Stimulated activated CD4-positive, alpha-beta T cell treated with anti-CD3 and anti-CD28 coated beads, TNF-alpha, amount 100 ng/mL, for 24 hours (primary cell): ENCODE measurements at regions not wholly inside any gene's neighbourhood (a gene's known extent, or its start where the extent isn't known, plus 50 kb on each side); places are given as distances from the start of the nearest gene placed in this dataset.
"Not testable (repeated sequence)": the region's sequence is repeated elsewhere in the genome, so short reads cannot be mapped to it uniquely, and the experiment has no call there.

Experiments used
- DNase-seq, 3 experiments: peaks; one replicate each; pipeline ENCODE4 v3.0.0-alpha.2; 2020; ENCODE audit warnings: low read depth in 3 of 3

DNA sequence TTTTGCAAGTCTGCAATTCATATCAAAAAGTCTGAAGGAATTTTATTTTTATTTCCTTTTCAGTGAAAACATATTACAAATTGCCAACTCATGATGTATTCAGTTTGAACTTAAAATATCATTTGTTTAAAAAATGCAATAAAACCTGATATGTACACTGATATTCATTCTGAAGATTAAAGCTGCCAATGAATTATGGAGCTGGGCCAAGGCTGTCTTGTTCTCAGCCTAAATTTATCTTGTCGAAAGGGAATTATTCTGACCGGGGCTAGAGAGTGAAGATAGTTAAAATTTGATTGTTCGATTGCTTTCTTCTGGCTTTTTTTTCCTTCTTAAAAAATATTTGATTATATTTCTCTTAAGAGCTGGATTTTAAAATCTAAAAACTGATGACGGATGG is 54.0 kb upstream of the RBFOX1 start:
- DNase-seq, result no peak

DNA sequence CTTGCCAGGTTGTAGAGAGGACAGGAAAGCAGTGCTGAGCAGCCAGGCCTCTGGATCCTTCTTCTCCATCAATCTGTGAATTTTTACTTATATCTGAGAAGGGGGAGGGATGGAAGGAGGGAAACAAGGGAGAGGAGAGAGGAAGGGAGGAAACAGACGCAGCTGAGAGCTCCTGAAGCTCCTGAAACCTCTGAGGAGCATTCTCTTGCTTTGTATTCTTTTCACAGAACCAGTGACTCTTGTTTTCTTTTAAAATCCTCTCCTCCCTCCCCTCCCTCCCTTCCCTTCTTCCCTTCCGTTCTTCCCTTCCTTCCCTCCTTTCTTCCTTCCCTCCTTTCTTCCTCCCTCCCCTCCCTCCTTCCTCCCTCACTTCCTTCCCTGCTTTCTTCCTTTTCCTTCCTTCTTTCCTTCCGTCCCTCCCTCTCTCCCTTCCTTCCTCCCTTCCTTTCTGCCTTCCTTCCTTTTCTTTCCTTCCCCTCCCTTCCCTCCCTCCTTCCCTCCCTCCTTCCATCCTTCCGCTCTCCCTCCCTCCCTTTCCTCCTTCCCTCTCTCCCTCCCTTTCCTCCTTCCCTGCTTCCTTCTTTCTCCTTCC is 60.0 kb upstream of the RBFOX1 start:
- DNase-seq, result no peak

DNA sequence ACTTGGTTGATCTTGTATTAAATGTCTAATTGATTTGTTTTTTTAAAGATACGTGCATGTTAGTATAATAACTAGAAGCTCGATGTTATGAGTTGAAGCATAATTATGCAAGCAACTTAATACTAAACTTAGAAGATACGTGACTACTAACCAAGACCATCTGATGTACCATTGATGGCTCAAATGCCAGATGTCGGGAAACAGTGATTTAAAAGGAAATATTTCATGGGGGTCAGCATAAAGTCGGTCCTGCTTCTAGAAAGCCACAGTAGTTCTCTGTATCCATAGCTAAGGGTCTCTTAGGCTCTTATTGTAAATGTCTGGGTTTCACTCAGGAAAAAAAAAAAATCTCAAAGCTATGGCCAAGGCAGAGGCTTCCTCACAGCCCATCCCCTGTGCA is 61.2 kb upstream of the RBFOX1 start:
- DNase-seq, result no peak

DNA sequence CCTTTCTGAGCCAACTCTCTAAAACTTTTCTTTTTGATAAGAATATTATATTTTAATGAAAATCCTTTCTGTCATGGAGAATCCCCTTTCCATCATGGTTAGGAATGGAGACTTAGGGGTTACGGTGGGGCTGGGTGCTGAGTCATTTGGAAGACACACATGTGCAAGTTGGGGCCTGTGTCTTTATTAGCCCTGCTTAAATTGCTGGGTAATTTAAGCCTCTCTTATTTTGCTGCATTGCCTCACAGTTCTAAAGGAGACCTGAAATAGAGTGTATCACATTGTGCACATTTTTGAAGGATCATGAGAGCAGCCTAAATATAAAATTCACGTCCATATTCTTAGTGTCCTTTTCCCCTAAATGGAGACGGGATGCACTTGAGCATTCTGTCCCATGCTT is 61.8 kb upstream of the RBFOX1 start:
- no peak for DNase-seq

DNA sequence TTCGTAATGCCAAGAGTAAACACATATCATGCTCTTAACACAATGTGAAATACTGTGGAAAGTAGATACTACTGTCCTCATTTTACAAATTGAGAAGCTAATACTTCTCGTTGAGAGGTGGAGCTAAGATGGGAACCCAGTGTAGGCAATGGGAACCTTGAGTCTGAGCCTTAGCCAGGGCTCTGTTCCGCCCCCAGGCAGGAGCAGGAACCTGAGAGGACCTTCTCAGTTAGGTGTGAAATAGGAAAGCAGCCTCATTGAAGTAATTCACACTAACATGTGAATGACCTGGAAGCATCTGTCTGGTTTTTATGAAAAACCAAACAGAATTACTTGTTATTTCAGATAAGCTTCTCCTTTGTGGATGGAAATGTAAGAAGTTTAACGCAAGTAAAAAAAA is 62.6 kb upstream of the RBFOX1 start:
- no peak for DNase-seq

DNA sequence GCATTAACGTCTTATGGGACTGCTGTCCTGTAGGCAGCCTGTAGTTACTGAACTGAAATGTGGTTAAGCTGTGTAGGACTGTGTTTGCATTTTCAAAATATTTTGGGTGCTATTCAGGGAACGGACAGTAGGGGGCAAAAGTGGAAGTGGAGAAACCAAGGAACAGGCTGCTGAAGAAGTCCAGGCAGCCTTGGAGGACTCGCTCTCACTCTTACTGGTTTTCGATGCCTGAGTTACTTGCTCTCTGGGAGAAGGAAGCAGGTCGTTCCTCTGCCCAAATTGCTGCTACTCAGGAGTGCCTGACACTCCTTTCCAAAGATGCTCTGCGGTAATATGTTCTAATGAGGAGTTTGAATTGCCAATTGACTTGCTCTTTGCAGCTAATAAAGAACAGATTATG is 64.5 kb upstream of the RBFOX1 start:
- DNase-seq, result no peak

DNA sequence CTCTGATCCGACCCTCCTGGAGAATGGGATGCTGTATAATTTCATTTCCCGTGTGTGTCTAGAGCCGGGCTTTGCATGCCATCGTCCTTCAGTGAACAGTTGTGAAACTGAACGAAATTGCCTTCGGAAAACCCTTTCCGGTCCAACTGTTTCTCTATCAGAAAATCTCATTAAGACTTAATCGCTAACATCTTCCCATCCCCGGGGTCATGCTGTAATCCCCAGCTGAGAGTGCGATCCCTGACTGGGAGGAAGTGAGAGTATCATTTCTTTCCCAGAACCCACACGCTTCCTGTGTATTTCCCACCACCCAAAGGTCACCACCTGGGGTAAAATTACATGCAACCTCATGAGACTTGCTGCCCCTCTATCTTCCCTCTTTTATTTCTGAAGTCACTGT is 75.6 kb upstream of the RBFOX1 start:
- no peak for DNase-seq

DNA sequence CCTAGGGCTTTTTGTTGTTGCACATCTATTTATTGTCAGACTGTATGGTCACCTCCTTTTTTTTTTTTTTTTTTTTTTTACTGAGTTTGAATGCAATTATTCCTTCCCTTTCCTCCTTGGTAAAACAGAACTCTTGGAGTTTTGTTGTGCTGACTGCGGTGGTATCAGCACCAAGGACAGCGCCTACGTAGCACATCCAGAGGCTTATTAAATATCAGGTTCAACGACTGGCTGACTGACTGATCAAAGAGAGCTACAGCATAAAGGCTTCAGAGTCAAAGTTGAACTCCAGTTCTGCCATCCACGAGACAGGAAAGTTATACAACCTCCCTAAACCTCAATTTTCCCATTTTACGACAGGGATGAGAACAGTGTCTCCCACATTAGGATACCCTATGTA is 86.1 kb upstream of the RBFOX1 start:
- DNase-seq, result no peak

DNA sequence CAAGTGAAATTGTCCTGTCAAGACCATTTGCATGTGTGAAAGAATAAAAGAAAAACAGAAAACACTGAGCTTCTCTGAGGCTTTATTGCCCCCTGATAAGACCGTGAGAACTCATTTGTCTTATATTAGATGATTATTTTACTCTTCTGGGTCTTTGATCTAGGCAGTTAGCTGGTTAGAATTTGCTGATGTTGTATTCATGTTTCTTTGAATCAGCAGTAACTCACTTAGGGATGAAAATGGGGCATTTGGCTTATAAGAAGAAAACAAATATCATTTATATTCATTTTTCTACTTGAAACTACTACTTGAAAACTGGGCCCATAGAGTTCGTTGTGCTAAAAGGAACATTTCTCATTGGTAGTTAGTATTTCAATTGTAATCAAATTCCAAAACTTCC is 93.1 kb upstream of the RBFOX1 start:
- DNase-seq, result no peak

DNA sequence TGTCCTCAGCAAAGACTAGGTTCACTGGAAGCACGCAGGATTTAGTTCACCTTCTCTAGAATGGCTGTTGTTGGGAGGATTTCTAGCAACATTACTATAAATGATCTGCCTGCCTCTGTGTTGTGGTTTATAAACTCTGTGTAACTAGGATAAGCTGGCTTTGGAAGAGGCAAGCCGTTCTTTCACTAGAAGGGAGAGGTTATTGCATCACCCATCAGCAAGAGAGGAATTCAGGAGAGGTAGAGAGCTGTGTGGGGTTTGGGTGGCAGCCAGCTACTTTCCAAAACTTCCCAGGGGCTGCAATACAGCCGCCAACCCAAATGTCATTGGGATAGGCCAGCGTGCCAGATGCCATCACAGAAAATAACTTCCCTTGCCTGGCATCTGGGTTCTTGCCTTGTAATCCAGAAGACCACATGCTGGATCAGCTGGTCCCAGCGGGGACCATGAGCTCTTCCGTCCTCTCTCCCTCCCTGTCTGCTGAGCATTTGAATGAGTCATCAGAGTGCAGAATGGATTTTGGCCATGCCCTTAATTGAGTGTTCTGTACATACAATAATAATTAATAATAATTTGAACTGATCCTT is 95.7 kb upstream of the RBFOX1 start:
- no peak for DNase-seq

DNA sequence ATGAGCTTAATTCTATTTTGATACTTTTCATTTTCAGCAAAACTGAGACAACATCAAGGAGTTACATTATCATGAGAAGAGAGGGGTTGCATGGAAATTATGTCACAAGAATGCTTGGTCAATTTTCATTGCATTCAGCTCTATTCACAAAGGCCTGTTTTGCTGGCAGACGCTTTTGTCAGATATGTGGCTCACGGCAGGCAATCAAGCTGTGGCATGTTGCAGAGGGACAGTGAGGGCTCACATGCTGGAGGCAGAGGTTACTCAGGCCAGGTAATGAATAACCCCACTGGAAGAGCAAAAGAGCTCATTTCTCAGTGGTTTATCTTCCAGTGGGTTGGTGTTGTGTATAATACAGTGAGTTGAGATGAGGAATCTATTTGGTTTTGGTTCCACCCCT is 98.7 kb upstream of the RBFOX1 start:
- no peak for DNase-seq

DNA sequence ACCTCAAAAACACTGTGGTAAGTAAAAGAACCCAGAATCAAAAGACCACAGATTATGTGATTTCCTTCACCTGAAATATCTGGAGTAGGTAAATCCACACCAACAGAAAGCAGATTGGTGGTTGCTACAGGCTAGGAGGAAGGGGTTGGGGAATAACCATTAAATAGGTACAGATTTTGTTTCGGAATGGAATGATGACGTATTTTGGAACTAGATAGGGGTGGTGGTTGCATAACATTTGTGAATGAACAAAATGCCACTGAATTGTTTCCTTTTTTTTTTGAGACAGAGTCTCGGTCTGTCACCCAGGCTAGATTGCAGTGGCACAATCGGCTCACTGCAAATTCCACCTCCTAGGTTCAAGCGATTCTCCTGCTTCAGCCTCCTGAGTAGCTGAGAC is 100.9 kb upstream of the RBFOX1 start:
- no peak for DNase-seq

DNA sequence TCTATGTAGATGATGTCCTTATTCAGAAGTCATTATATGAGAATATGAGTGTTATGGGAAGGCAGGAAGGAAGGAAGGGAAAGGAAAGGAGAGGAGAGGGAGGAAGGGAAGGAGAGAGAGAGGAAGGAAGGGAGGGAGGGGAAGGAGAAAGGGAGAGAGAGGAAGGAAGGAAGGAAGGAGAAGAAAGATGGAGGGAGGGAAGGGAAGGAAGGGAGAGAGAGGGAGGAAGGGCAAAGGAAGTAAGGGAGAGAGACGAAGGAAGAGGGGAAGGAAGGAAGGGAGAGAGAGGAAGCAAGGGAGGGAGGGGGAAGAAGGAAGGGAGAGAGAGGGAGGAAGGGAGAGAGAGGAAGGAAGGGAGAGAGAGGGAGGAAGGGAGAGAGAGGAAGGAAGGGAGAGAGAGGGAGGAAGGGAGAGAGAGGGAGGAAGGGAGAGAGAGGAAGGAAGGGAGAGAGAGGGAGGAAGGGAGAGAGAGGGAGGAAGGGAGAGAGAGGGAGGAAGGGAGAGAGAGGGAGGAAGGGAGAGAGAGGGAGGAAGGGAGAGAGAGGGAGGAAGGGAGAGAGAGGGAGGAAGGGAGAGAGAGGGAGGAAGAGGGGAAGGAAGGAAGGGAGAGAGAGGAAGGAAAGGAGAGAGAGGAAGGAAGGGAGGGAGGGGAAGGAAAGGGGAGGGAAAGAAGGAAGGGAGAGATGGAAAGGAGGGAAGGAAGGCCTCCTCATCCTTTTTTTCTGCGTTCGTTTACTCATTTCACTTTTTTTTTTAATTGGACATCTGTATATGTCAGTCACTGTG is 103.0 kb upstream of the RBFOX1 start:
- DNase-seq, result not testable (repeated sequence)

DNA sequence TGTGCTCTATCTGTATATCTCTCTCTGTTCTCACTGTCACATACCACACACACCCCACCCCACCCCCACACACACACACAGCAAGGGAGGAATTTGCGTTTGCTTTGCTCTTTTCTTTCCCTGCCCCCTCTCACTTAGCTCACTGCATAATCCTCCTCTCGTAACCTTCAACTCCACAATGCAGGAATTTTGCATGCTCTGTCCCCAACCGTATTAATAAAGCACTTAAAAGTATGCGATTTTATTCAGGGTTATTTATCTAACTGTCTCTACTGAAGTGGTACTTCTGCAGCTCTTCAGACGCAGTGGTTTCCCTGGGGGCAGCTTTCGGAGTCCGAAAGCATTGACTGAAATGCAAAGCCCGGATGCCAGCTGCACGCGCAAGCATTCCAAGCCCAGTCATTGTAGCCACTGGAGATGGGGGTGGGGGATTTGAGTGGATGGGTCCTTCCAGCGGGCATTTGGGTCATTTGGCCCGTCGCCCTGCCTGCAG is 105.4 kb upstream of the RBFOX1 start:
- DNase-seq, result no peak

DNA sequence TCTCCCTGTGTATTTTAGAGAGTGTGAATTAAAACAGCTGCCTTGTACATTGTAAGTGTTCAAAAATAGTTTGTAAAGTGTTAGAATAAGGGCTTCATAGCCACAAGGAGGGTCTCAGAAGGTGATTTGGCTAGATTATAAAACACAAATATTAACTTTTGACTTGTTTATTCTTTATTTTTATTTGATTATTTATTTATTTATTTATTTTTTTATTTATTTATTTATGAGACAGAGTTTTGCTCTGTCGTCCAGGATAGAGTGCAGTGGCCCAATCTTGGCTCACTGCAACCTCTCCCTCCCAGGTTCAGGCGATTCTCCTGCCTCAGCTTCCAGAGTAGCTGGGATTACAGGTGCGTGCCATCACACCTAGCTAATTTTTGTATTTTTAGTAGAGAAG is 111.5 kb upstream of the RBFOX1 start:
- DNase-seq, result no peak

DNA sequence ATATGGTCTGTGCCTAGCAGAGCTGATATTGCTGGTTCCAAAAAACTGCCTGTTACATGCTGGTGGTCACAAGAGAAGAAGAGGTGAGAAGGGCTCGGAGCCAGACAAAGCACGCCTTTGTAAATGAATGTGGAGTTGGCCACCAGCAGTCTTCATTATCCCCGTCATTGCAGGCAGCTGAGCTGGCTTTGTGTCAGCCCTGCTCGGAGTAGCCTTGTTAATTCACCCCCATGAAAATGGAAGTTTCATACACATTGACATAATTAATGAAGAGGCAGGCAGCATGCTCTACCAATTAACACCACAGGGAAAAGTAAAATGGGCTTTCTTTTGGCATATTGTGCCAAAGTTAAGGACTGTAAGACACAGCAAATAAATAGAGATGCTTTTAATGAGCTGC is 113.7 kb upstream of the RBFOX1 start:
- no peak for DNase-seq

DNA sequence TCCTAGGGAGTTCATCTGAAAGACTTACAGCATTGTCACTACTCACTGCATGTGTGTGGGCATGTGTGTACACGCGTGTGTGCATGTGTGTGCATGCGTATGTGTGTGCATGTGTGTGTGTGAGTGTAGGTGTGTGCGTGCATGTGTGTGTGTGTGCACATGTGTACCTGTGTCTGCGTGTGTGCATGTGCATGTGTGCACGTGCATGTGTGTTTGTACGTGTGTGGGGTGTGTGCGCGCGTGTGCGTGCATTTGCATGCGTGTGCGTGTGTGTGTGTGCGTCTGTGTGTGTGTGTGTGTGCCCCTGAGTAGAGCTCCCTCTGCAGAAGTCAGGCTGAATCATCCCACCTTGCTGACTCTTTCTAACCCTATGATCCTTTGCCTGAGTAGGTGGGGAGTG is 114.8 kb upstream of the RBFOX1 start:
- DNase-seq, result no peak

DNA sequence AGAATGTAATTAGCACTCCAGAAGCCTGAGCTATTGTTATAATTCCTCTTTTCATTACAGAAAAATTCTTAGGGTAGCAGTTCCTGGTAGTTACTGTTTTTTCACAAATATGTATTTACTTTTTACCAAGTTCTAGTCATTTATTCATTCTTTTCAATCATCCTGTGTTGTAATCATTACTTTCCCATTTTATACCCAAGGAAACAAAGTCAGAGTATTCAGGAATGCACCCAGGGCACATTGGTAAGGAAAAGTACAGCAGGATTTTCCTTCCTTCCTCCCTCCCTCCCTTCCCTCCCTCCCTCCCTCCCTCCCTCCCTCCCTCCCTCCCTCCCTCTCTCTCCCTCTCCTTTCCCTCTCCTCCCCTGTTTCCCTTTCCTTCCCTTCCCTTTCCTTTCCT is 115.9 kb upstream of the RBFOX1 start:
- no peak for DNase-seq

DNA sequence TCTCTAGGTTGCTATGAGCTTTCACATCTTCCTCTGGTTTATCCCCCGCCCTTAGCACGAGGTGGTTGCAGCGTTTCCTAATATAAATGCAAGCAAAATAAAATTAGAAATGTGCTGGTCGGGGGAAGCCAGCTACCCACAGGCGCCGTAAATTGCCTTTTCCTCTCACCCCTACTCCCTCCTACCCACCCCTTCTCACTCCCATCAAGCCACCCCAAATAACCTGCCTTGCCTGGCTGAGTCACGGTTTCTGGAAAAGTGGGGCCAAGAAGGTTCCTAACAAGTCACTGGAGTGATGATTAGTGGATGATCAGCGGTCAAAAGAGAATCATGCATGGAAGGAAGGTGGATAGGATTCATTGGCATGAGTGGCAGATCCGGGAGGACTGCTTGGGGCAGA is 120.9 kb upstream of the RBFOX1 start:
- no peak for DNase-seq

DNA sequence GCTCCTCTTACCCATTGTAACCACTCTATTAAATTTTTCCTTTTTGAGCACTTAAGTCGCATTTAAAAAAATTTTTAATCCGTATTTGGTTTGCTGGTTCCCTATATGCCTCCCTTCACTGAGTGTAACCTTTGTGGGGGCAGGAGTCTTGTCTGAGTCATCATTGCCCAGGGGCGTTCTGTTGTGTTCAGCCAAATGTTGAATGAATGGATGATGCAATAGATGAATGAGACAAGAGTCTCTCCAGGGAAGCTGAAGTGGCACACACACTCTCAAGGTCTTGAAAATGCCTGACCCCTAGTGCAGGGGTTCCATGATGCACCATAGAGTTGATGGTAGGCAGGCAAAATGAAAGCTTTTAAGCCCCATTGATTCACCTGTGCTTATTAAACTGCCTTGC is 123.0 kb upstream of the RBFOX1 start:
- DNase-seq, result no peak

DNA sequence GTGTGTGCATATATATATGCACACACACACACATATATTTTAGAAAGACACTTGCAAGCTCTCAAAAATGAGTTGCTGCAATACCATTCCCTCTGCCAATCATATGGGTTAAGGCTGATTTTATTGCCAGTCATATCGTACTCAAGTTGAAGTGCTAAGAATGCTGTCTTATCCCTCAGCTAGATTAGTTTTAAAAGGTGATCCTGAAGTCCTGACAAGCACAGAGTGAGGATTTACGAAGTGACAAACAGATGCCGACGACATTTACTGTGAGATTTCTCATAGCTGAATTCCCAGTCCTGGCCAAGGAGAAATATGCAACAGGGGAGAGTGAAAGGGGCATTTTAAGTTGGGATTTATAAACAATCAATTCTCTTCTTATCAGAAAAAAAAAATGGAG is 126.2 kb upstream of the RBFOX1 start:
- DNase-seq, result no peak

DNA sequence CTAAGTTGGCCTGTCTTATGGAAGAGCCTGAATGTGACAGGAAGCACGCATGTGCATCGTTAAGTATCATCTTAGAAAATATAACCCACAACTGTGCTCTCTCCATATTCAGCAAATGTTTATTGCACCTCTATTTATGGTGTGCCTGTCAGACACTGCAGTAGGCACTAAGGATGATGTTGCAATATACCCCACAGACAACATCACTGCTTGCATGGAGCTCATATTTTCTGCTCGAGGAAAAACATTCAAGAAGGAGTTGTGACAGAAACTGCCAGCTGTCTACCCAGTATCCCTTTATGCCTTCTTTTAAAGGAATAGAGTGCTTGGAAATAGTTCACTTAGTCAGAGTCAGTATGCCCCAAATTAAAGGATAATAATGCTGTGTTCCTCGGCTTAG is 132.3 kb upstream of the RBFOX1 start:
- DNase-seq, result no peak

DNA sequence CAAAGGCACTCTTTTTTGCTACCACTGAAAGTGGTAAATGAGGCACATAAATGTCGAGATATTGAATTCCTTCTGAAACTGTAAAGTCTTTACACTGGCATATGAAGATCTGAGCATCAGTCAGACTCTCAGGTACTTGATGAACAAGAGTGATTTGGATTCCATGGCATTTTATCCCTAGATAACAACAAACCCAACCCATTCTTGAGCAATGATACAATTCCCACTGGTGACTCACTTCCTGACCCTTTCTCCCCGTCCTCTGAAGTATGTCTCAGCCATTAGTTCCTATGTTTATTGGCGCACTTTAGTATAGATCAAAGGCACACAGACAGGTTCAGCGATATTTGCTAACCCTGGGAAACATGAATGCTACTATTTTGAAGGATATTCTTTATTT is 147.0 kb upstream of the RBFOX1 start:
- DNase-seq, result no peak
